HG03432 (cell line): ENCODE measurements at regions not wholly inside any gene's neighbourhood (a gene's known extent, or its start where the extent isn't known, plus 50 kb on each side); places are given as distances from the start of the nearest gene placed in this dataset.
"Not testable (repeated sequence)": the region's sequence is repeated elsewhere in the genome, so short reads cannot be mapped to it uniquely, and the experiment has no call there.

ENCODE experiments used
- ATAC-seq: cut with Tn5 transposase; IDR thresholded peaks from one replicate; pipeline ENCODE4 v1.9.1; 2021; ENCODE audit warnings: mild to moderate bottlenecking, moderate library complexity; ENCODE audit not compliant: unreplicated experiment

DNA sequence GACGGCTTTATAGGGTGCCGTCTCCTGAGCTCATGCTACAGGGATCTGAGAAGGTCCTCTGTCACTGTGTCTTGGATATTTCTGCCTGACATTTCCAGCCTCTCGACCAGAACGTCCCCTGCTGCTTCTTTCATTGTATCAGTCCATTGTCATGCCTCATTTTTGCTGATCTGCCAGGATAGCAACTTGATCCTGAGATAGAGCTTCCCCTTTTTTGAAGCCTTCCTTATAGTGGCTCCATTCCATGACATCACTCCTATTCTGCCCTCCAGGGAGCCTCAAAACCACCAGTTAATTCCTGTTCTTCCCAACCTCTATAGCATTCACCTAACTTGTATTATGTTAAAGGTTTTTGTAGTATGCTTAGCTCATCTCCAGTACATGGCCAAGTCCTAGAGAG is 431.8 kb upstream of the NOX3 start:
- ATAC-seq = no peak

GRCh38 chr6:155883741-155884140 is 428.1 kb upstream of the NOX3 start:
- ATAC-seq = no peak

GRCh38 chr6:155883334-155883731 is 427.7 kb upstream of the NOX3 start:
- no peak for ATAC-seq

DNA sequence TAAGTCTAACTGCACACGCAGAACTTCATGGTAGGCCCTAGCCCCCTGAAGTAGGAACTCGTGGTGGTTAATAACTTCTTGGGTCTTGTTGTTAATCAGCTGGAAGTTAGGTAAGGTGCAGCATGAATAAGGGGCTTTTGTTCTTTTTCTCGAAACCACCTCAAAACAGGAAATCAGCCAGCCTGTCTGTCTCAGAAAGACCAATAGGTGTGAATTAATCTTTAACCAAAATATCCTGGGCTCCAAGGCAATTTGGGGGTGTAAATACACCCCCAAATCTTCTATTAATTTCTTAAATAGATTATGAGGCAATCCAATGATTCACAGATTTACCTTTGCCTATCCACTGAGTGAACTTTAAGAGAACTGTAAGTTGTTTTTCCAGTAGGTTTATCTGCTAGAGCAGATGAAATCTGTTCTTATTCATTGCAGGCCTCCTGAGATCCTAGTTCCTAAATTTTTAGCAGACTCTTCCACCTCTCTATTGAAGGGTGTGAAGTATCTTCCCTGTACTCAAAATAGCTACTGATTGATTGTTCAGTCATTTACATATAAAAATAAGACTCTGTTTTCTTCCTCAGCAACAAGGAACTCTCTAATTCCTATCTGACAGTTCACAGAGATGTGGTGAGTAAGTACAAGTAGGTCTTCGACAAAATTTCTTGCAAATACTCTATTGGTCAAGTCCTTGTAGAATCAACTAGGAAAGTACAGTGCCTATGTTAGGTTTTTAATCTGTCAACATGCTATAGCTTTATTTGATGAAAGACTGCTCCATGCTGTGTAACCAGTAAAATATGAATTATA is 427.1 kb upstream of the NOX3 start:
- peak; percentile 87 for ATAC-seq

DNA sequence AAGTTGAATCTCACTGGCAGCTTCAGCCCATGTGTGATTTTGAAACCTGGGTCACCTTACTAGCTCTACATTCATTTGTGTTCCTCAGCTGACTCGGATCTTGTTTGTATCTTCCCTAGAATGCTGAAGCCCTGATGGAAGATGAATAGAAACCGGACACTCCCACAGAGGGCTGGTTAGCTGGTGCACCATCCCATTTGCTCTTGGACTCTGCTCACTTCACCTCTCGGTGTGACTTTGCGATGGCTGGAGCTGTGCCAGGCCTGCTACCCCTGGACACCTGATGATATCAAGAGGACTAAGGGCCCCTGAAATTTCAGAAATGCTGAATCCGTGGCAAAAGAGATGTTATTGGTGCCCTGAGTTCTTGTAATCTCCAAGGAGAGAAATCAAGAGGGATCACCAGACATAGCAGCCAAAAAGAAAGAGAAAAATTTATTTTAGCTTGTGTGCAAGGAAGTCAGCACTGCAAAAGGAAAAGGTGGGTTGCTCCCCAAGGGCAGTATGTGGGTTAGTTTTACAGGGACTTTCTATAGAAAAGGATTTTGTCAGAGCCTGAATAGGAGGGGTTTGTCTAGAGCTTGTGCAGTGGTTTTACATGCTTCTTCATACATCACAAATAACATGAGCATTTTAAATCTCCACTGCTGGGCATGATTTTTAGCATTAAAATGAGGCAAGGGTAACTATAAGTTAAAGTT is 426.3 kb upstream of the NOX3 start:
- peak; percentile 42 for ATAC-seq

DNA sequence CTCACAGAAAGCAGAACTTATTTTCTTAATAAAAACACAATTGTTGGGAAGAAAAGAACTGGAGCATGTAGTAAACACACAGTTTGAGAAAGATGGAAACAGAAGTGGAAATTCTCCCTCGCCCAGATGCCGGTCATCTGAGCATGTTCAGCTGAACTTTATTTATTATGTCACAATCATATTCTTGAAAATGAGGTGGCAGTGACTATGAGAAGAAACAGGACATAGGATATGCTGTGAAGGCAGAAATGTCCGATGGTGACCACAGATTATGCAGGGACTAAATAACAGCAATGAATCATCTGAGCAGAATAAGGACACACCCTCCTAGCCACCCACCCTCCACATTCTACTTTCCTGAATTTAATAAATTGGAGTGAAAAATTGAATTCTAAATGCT is 425.3 kb upstream of the NOX3 start:
- ATAC-seq = no peak

DNA sequence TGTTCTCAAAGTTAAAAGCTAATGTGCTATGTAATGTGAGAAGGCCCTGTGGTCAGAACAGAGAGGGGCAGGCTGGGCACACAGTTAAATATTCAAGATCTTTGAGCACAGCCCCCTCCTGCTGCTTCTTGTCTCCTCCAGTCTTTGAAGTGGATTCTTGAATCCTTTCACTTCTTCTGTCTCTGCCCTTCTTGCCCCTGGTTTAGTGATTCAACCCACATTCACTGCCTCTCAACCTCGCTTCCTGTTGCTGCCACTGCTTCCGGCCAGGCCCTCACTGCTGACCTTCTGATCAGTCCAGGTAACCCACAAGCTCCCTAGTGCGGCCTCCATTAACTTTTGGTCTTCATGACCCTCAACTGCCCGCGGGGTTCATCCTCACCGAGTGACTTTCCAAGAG is 417.3 kb upstream of the NOX3 start:
- peak; percentile 73 for ATAC-seq

GRCh38 chr6:155867682-155868081 is 412.0 kb upstream of the NOX3 start:
- no peak for ATAC-seq

DNA sequence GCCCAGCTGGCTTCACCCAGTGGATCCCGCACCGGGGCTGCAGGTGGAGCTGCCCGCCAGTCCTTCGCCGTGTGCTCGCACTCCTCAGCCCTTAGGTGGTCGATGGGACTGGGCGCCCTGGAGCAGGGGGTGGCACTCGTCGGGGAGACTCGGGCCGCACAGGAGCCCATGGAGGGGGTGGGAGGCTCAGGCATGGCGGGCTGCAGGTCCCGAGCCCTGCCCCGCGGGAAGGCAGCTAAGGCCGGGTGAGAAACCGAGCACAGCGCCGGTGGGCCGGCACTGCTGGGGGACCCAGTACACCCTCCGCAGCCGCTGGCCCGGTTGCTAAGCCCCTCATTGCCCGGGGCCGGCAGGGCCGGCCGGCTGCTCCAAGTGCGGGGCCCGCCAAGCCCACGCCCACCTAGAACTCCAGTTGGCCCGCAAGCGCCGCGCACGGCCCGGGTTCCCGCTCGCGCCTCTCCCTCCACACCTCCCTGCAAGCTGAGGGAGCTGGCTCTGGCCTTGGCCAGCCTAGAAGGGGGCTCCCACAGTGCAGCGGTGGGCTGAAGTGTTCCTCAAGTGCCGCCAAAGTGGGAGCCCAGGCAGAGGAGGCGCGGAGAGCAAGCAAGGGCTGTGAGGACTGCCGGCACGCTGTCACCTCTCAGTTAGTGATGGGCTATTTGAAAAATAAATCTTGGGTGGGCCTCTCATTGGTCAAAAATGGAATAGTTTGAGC is 411.2 kb upstream of the NOX3 start:
- ATAC-seq = not testable (repeated sequence)

GRCh38 chr6:155861821-155862220 is 406.2 kb upstream of the NOX3 start:
- ATAC-seq = no peak

DNA sequence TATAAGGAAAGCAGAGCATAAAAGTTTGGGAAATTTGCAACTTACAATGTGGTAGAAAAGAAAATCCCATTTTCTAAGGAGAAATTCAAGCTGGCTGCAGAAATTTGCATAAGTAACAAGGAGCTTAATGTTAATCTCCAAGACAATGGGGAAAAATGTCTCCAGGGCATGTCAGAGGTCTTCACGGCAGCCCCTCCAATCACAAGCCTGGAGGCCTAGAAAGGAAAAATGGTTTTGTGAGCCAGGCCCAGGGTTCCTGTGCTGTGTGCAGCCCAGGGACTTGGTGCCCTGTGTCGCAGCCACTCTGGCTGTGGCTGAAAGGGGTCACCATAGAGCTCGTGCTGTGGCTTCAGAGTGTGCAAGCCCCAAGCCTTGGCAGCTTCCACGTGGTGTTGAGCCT is 403.3 kb upstream of the NOX3 start:
- ATAC-seq = not testable (repeated sequence)

DNA sequence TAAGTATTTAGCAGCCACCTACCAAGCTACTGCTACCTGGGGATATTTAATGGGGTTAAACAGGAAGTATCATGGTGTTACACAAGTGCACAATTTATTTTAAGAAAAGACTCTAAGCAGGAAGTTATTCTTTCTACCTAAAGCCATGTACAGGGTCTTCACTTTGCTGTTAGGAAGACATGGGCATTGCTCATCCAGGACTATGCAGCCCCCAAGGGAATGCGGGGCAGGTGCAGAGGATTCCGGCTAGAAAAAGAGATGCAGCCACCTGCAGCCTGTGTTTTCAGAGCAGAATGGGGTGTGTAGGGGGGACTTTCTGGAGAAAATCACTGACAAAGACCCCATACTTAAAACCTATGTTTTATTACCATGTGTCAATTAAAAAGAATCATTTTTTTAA is 399.1 kb upstream of the NOX3 start:
- ATAC-seq = no peak

- ATAC-seq = no peak
Observed at GRCh38 chr6:155853011-155853410, 397.4 kb upstream of the NOX3 start.

DNA sequence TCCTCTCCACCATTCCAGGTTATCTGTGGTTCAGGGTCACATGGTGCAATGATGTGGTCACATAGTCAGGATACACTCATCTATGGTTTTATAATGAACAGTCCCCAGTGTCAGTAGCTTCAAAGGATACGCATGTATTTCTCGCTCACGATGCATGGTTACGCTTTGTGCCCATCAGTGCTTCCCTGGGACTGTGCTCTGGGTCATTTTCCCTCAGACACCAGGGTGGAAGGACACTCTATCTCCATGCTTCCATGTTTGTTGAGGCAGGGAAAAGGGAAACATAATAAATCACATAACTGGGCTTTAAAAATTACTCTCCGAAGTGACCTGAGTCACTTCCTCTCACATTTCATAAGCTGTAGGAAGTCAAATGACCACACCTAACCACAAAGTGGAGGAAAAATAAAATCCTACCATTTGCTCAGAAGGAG is 394.8 kb upstream of the NOX3 start:
- no peak for ATAC-seq

- no peak for ATAC-seq
Observed at GRCh38 chr6:155847711-155848110, 392.1 kb upstream of the NOX3 start.

- ATAC-seq = no peak
Observed at GRCh38 chr6:155837474-155837873, 381.8 kb upstream of the NOX3 start.

DNA sequence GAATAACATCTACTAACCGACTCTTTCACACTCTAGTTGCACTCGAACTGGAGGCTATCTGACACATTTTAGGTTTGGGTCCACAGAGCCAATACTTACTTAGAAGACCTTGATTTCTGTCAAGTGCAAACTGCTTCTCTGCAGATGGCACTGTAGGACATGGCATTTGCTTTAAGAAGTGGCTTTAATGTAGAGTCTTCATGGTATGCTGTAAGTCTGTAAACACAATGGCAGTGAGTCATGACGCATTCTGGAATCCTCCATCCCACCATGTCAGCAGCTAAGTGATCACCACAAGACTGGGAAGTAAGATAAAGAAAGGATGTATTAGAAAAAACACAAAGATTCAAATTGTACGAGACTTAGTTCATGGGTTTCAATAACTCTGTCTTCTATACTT is 377.0 kb upstream of the NOX3 start:
- ATAC-seq = no peak

GRCh38 chr6:155830531-155830930 is 374.9 kb upstream of the NOX3 start:
- no peak for ATAC-seq

GRCh38 chr6:155829646-155830045 is 374.0 kb upstream of the NOX3 start:
- ATAC-seq = no peak

DNA sequence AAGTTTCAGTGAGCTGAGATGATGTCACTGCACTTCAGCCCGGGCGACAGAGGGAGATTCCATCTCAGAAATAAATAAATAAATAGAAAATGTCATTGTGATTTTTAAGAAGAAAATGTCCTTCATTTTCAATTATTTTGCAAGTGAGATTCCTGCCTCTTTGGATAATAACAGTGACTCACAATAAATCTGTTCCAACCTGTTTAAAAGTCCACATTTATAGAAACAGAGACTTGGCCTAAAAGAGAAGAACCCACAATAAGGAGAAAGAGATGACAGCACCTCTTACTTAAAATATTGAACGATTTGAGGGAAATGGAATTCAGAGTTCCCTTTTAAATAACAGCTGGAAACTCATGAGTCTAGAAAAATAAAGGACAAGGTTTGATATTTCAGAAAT is 373.4 kb upstream of the NOX3 start:
- ATAC-seq = no peak

GRCh38 chr6:155818698-155819097 is 363.1 kb upstream of the NOX3 start:
- no peak for ATAC-seq

DNA sequence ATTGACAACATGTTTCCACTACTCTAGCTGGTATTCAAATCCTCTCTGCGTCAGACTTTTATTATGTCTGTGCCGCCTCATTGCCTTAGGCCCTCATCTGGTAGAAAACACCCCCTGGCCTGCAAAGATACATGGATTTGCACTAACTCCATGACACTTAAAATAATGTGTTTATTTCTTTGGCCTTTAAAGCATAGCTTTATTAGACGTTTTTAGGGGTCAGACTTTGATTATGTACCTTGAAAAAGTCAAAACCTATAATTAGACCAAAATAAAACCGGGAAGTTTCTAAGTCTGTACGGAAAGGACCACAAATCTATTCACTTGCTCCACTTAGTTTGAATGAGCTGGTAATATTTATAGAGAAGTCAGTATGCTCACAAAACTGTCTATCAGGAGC is 357.9 kb upstream of the NOX3 start:
- no peak for ATAC-seq
